BE2C (cell line): ENCODE measurements at regions not wholly inside any gene's neighbourhood (a gene's known extent, or its start where the extent isn't known, plus 50 kb on each side); places are given as distances from the start of the nearest gene placed in this dataset.

Experiments used
- DNase-seq: peaks from one replicate; pipeline ENCODE4 v3.0.0-alpha.2; 2020
- H3K27me3 ChIP-seq: fragments of 250-450 bp; sonication (Bioruptor Pico); 2 replicates; pipeline ENCODE4 v1.5.1; 2020; ENCODE audit warnings: mild to moderate bottlenecking
- H3K36me3 ChIP-seq: fragments of 250-450 bp; sonication (Bioruptor Pico); 2 replicates; pipeline ENCODE4 v1.5.1; 2020; ENCODE audit warnings: mild to moderate bottlenecking
- H3K4me1 ChIP-seq: fragments of 250-450 bp; sonication (Bioruptor Pico); 2 replicates; pipeline ENCODE4 v1.5.1; 2020
- H3K4me3 ChIP-seq: 2 replicates; pipeline ENCODE4 v1.5.1; 2011; ENCODE audit warnings: low read depth, low read length
- H3K9me3 ChIP-seq: fragments of 250-450 bp; sonication (Bioruptor Pico); 2 replicates; pipeline ENCODE4 v1.5.1; 2020
- TF ChIP-seq, protein P1 (sequence below): IDR thresholded peaks from 2 replicates; pipeline ENCODE4 v1.5.1; 2012; ENCODE audit warnings: mild to moderate bottlenecking, low read depth, low read length

DNA sequence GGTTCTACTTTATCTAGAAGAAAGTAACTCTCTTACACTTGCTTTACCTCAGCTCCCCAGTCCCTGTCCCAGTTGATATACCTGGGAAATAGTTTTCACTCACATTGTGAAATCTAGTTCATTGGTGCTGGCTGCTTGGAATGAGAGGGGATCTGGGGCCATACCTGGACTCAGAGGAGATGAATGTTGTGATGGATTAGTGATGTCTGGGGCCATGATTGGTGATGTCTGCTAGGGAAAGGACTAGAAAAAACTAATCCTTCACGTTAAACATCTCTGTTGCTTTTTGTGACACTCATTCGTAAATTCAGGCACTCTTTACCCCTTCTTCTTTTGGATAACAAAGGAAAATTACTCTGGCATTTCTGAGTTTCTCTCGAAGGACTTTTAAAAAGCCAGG lies 152.4 kb downstream of the RAB11FIP2 start:
- DNase-seq: no peak
- Histone ChIP-seq H3K4me3 (no peak overlapping the region), H3K9me3 (no peaks in the 10 kb centered on the region), H3K27me3 (no peaks in the 10 kb centered on the region), H3K4me1 (no peaks in the 10 kb centered on the region), H3K36me3 (no peaks in the 10 kb centered on the region)
- TF ChIP-seq, protein P1, sequence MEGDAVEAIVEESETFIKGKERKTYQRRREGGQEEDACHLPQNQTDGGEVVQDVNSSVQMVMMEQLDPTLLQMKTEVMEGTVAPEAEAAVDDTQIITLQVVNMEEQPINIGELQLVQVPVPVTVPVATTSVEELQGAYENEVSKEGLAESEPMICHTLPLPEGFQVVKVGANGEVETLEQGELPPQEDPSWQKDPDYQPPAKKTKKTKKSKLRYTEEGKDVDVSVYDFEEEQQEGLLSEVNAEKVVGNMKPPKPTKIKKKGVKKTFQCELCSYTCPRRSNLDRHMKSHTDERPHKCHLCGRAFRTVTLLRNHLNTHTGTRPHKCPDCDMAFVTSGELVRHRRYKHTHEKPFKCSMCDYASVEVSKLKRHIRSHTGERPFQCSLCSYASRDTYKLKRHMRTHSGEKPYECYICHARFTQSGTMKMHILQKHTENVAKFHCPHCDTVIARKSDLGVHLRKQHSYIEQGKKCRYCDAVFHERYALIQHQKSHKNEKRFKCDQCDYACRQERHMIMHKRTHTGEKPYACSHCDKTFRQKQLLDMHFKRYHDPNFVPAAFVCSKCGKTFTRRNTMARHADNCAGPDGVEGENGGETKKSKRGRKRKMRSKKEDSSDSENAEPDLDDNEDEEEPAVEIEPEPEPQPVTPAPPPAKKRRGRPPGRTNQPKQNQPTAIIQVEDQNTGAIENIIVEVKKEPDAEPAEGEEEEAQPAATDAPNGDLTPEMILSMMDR: no peak

DNA sequence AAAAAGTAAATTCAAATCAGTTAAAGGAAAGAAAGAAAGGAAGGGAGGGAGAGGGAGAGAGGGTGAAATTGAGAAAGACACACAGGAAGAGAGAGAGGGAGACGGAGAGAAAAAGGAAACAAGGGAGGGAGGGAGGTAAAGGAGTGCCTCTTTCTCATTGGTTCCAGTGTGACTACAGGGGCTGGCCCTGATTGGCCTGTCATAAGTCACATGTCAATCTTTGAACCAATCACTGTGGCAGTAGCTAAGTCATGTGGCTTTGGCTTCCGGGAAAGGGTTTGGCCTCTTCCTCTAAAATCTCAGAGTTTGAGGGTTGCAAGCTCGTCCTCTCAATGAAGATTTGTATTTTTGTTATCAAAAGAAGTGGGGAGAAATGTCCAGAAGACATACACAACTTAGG lies 150.2 kb downstream of the RAB11FIP2 start:
- TF ChIP-seq, protein P1: no peak
- Histone ChIP-seq H3K36me3 (no peaks in the 10 kb centered on the region), H3K4me3 (no peak overlapping the region), H3K4me1 (no peaks in the 10 kb centered on the region), H3K27me3 (no peaks in the 10 kb centered on the region), H3K9me3 (no peaks in the 10 kb centered on the region)
- peak; percentile 19 for DNase-seq

DNA sequence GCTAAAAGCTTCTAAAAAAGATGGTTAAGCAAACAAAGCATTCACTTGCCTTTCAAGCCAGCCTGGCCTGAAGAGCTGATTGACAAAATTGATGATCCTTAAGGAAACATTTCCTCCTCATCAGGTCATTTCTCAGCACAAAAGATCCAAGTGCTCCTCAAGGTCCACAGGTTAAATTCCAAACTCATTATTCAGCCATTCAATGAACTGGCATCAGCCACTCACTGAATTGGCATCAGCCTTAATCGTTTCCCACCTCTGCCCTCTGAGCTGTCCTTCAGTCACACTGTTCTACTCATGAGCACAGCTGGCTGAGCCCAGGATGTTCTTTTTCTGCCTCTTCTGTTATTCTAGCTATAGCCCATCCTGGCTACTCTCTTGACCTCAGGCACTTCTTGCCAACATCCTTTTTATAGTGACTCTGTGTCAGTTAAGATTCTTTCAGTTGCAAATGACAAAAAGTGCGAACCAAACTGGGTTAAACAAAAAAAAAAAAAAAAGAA lies 147.5 kb downstream of the RAB11FIP2 start:
- H3K9me3 ChIP-seq: no peaks in the 10 kb centered on the region
- no peaks in the 10 kb centered on the region for H3K4me1 ChIP-seq
- TF ChIP-seq, protein P1: no peak
- no peak for DNase-seq
- peaks cover 3% of the 10 kb centered on the region for H3K27me3 ChIP-seq
- H3K36me3 ChIP-seq: no peaks in the 10 kb centered on the region
- H3K4me3 ChIP-seq: no peak overlapping the region

DNA sequence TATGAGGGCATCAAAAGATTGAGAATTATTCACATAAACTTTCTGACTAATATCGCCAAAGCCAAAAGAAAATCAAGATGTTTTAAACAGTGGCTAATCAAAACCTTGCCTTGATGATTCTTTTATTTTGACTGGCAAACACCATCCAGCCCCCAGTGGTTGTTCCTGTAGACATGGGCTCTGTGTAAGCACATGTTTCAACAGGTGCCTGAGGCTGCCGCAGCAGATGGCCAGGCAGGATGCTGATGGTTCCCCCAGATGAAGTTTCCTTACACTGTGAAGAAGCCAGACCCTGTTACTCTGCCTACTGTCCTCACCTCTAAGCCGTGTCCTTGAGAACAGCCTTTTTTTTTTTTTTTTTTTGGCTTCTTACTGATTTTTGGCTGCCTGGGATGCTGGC lies 146.5 kb downstream of the RAB11FIP2 start:
- DNase-seq: no peak
- TF ChIP-seq, protein P1: no peak
- no peak overlapping the region for H3K4me3 ChIP-seq
- no peaks in the 10 kb centered on the region for H3K36me3 ChIP-seq
- H3K9me3 ChIP-seq: no peaks in the 10 kb centered on the region
- H3K4me1 ChIP-seq: no peaks in the 10 kb centered on the region
- peaks cover 3% of the 10 kb centered on the region for H3K27me3 ChIP-seq

DNA sequence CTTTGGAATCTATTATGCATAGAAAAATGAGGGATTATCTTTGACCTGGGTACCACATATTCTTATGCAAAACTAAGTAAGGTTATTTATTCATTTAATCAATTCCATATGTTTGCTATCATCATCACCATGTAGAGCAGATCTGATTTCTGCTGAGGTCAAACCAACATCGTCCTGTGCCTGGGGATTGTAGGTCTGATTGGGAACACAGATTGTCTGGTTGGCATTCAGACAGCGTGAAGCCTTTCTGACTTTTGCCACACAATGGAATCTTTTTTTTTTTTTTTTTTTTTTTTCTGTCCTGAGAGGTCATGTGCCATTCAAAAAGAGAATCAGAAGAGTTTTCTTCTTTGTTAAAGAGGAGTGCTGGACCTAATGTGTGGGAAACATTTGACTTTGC lies 142.9 kb downstream of the RAB11FIP2 start:
- Histone ChIP-seq H3K4me3 (no peak overlapping the region), H3K36me3 (no peaks in the 10 kb centered on the region), H3K4me1 (no peaks in the 10 kb centered on the region), H3K9me3 (no peaks in the 10 kb centered on the region), H3K27me3 (peaks cover 7% of the 10 kb centered on the region)
- TF ChIP-seq, protein P1: no peak
- DNase-seq: no peak

DNA sequence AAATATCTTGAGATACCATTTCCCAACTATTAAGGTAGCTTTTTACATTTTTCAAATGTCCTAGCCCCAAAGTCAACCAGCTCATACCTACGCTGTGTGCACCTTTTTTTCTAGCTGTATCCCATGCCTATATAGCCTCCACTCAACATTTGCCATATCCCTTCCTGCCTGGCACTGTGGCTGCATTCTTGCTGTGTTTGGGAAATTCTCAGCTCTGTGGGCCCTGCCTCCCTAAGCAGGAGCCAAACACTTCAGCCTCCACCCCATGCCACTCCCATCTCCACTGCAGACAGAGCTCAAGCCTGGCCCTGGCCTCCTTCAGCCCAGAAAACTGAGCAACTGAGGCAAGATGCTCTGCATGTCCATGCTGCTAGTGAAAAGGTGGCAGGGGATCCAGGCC lies 141.3 kb downstream of the RAB11FIP2 start:
- no peaks in the 10 kb centered on the region for H3K9me3 ChIP-seq
- no peak overlapping the region for H3K4me3 ChIP-seq
- DNase-seq: no peak
- H3K36me3 ChIP-seq: no peaks in the 10 kb centered on the region
- peaks cover 7% of the 10 kb centered on the region for H3K27me3 ChIP-seq
- TF ChIP-seq, protein P1: no peak
- no peaks in the 10 kb centered on the region for H3K4me1 ChIP-seq
